ENCODE measurements at regions not wholly inside any gene's neighbourhood (a gene's known extent, or its start where the extent isn't known, plus 50 kb on each side); places are given as distances from the start of the nearest gene placed in this dataset.

DNA sequence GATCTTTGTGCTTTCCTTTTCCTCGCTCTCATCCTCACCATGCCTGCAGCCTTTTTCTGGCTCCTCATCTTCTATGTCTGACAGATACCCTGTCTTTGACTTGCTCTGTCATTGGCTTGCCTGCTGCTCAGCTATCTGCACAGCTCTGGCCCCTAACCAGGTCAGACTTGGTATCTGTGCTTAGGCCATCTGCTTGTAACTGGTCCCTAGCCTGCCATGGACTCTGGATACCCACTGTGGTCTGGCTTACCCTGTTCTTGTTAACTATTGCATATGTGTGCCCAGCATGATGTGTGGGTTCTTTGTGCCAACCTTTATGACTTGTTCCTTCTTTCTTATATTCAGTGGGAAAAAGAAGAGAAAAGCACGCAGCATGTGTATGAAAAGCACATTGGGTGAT is 109.7 kb upstream of the ROPN1 start:
- POLR2A ChIA-PET: no interaction called here
- CTCF ChIA-PET (ENCODE audit: unreplicated experiment): no interaction called here
- intact Hi-C loops (cut with micrococcal nuclease; ENCODE audit: unreplicated experiment): no loop called here
- BruUV-seq (replicated peaks): no TSS peak
- no peaks in the 10 kb centered on the region for H3K9me2 ChIP-seq (ENCODE audit: insufficient read depth, low read length)
- H3K79me2 ChIP-seq (ENCODE audit: insufficient read depth, low read depth, low read length): no peaks in the 10 kb centered on the region
- no peak overlapping the region for H2AFZ ChIP-seq (ENCODE audit: low read length)
- no peak overlapping the region for H3K4me3 ChIP-seq (ENCODE audit: low read depth, low read length, poor library complexity, severe bottlenecking)
- no peak for DNase-seq (ENCODE audit: low spot score)
- H3K4me1 ChIP-seq (ENCODE audit: insufficient read depth, low read length, poor library complexity, severe bottlenecking): no peaks in the 10 kb centered on the region
- TF ChIP-seq EZH2phosphoT487 (IDR thresholded peaks at IDR 0.05; ENCODE audit: borderline replicate concordance, low read depth, low read length) (no peak), CTCF (conservative IDR thresholded peaks at IDR 0.05; ENCODE audit: low read length) (no peak)
- H3K4me2 ChIP-seq (ENCODE audit: low read length): no peak overlapping the region
- no peak overlapping the region for H3K27ac ChIP-seq (ENCODE audit: low read depth, low read length, poor library complexity, severe bottlenecking)
- no peaks in the 10 kb centered on the region for H3K36me3 ChIP-seq (ENCODE audit: insufficient read depth, low read length)
- H4K20me1 ChIP-seq (ENCODE audit: insufficient read depth, low read length): no peaks in the 10 kb centered on the region
- no peaks in the 10 kb centered on the region for H3K9me3 ChIP-seq (ENCODE audit: low read length)

DNA sequence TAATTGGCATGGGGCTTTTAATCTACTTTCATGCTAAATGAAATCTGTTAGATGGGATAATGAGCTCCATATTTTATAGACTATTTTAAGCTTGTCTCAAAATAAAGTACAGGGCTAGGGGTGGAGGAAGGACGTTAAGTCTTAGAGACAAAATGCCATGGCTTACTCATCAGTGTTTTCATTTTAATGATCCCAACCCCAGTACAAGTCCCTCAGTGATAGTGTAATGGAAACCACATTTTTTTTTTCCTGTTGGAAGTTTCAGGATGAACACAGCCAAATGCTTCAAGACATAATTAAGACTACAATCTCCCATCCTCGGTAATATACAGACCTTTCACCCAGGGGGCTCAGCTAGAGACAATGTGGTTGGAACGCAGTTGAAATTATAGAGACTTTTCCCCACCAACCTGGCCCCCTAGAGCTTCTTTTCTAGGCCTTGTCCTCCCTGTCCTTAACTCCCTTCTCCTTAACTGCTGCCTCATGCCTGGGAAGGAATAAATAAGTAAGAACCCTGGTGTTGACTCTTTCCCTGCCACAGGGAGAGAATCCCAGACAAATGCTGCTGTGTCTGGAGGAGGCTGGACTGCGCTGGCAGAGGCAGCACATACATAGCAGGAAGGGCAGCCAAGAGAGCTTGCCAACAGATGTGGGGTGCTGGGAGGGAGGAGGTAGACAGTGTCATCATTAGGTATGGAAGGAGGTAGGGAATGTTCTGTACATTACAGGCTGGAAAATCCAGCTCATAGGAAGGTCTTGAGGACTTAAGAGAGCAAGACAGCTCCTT is 115.4 kb upstream of the ROPN1 start:
- BruUV-seq (replicated peaks): no TSS peak
- ChIA-PET POLR2A (interaction anchor here (0.7 kb wide), 2 partner anchors 248 to 307 kb away, joined by 3 to 5 read pairs; no protein-coding TSS in a partner anchor), CTCF (ENCODE audit: unreplicated experiment) (no interaction called here)
- TF ChIP-seq EZH2phosphoT487 (IDR thresholded peaks at IDR 0.05; ENCODE audit: borderline replicate concordance, low read depth, low read length) (no peak), CTCF (conservative IDR thresholded peaks at IDR 0.05; ENCODE audit: low read length) (no peak)
- Histone ChIP-seq H2AFZ (ENCODE audit: low read length) (no peak overlapping the region), H3K4me3 (ENCODE audit: low read depth, low read length, poor library complexity, severe bottlenecking) (no peak overlapping the region), H3K4me2 (ENCODE audit: low read length) (no peak overlapping the region), H3K27ac (ENCODE audit: low read depth, low read length, poor library complexity, severe bottlenecking) (no peak overlapping the region), H3K9me3 (ENCODE audit: low read length) (no peaks in the 10 kb centered on the region), H4K20me1 (ENCODE audit: insufficient read depth, low read length) (no peaks in the 10 kb centered on the region), H3K79me2 (ENCODE audit: insufficient read depth, low read depth, low read length) (no peaks in the 10 kb centered on the region), H3K9me2 (ENCODE audit: insufficient read depth, low read length) (no peaks in the 10 kb centered on the region), H3K36me3 (ENCODE audit: insufficient read depth, low read length) (no peaks in the 10 kb centered on the region), H3K4me1 (ENCODE audit: insufficient read depth, low read length, poor library complexity, severe bottlenecking) (no peaks in the 10 kb centered on the region)
- no peak for DNase-seq (ENCODE audit: low spot score)
- intact Hi-C loops (cut with micrococcal nuclease; ENCODE audit: unreplicated experiment): no loop called here

GRCh38 chr3:124108446-124108845 is 116.5 kb upstream of the ROPN1 start:
- Histone ChIP-seq H3K27ac (ENCODE audit: low read depth, low read length, poor library complexity, severe bottlenecking) (no peak overlapping the region), H2AFZ (ENCODE audit: low read length) (no peak overlapping the region), H3K79me2 (ENCODE audit: insufficient read depth, low read depth, low read length) (no peaks in the 10 kb centered on the region), H4K20me1 (ENCODE audit: insufficient read depth, low read length) (no peaks in the 10 kb centered on the region), H3K4me1 (ENCODE audit: insufficient read depth, low read length, poor library complexity, severe bottlenecking) (no peaks in the 10 kb centered on the region), H3K4me3 (ENCODE audit: low read depth, low read length, poor library complexity, severe bottlenecking) (no peak overlapping the region), H3K36me3 (ENCODE audit: insufficient read depth, low read length) (no peaks in the 10 kb centered on the region), H3K4me2 (ENCODE audit: low read length) (no peak overlapping the region), H3K9me3 (ENCODE audit: low read length) (no peaks in the 10 kb centered on the region), H3K9me2 (ENCODE audit: insufficient read depth, low read length) (no peaks in the 10 kb centered on the region)
- intact Hi-C loops (cut with micrococcal nuclease; ENCODE audit: unreplicated experiment): no loop called here
- no peak for TF ChIP-seq CTCF (conservative IDR thresholded peaks at IDR 0.05; ENCODE audit: low read length)
- no TSS peak for BruUV-seq (replicated peaks)
- POLR2A ChIA-PET: no interaction called here
- DNase-seq (ENCODE audit: low spot score): no peak
- CTCF ChIA-PET (ENCODE audit: unreplicated experiment): no interaction called here

All from OCI-LY7 (cell line).